ENCODE measurements at regions not wholly inside any gene's neighbourhood (a gene's known extent, or its start where the extent isn't known, plus 50 kb on each side); places are given as distances from the start of the nearest gene placed in this dataset.

- no peak for TF ChIP-seq CTCF (conservative IDR thresholded peaks at IDR 0.05; ENCODE audit: low read length)
- TF ChIP-seq EZH2phosphoT487 (IDR thresholded peaks at IDR 0.05; ENCODE audit: borderline replicate concordance): no peak
- H4K20me1 ChIP-seq (ENCODE audit: insufficient read depth, low read length, poor library complexity, severe bottlenecking): no peaks in the 10 kb centered on the region
- no peaks in the 10 kb centered on the region for H3F3A ChIP-seq (ENCODE audit: low read depth)
- no peaks in the 10 kb centered on the region for H3K27me3 ChIP-seq (ENCODE audit: insufficient read depth, low read length, poor library complexity, severe bottlenecking)
- H3K4me1 ChIP-seq (ENCODE audit: insufficient read depth, low read length, poor library complexity, severe bottlenecking): no peaks in the 10 kb centered on the region
- no peak overlapping the region for H2AFZ ChIP-seq (ENCODE audit: low read length)
- H3K9me2 ChIP-seq (replicated peaks; ENCODE audit: low read depth, low read length): no peaks in the 10 kb centered on the region
- no peak overlapping the region for H3K4me3 ChIP-seq (ENCODE audit: low read length, poor library complexity, severe bottlenecking)
- no peaks in the 10 kb centered on the region for H3K9me3 ChIP-seq (ENCODE audit: insufficient read depth, low read depth, low read length)
- no peaks in the 10 kb centered on the region for H3K79me2 ChIP-seq (ENCODE audit: insufficient read depth, low read length)
- H3K4me2 ChIP-seq (ENCODE audit: low read depth, low read length, poor library complexity, severe bottlenecking): no peak overlapping the region
- no peak overlapping the region for H3K9ac ChIP-seq (ENCODE audit: low read depth, low read length, poor library complexity, severe bottlenecking)
- H3K36me3 ChIP-seq (ENCODE audit: insufficient read depth, low read length): no peaks in the 10 kb centered on the region
Observed at GRCh38 chr2:18959200-18959599, 369.8 kb upstream of the NT5C1B start.

- H3K36me3 ChIP-seq (ENCODE audit: insufficient read depth, low read length): no peaks in the 10 kb centered on the region
- H3F3A ChIP-seq (ENCODE audit: low read depth): no peaks in the 10 kb centered on the region
- no peaks in the 10 kb centered on the region for H3K79me2 ChIP-seq (ENCODE audit: insufficient read depth, low read length)
- H3K9me3 ChIP-seq (ENCODE audit: insufficient read depth, low read depth, low read length): no peaks in the 10 kb centered on the region
- H4K20me1 ChIP-seq (ENCODE audit: insufficient read depth, low read length, poor library complexity, severe bottlenecking): no peaks in the 10 kb centered on the region
- no peaks in the 10 kb centered on the region for H3K27me3 ChIP-seq (ENCODE audit: insufficient read depth, low read length, poor library complexity, severe bottlenecking)
- H3K4me1 ChIP-seq (ENCODE audit: insufficient read depth, low read length, poor library complexity, severe bottlenecking): no peaks in the 10 kb centered on the region
- H3K9me2 ChIP-seq (replicated peaks; ENCODE audit: low read depth, low read length): no peaks in the 10 kb centered on the region
- H3K9ac ChIP-seq (ENCODE audit: low read depth, low read length, poor library complexity, severe bottlenecking): no peak overlapping the region
- TF ChIP-seq EZH2phosphoT487 (IDR thresholded peaks at IDR 0.05; ENCODE audit: borderline replicate concordance) (no peak), CTCF (conservative IDR thresholded peaks at IDR 0.05; ENCODE audit: low read length) (no peak)
- no peak overlapping the region for H2AFZ ChIP-seq (ENCODE audit: low read length)
- no peak overlapping the region for H3K4me2 ChIP-seq (ENCODE audit: low read depth, low read length, poor library complexity, severe bottlenecking)
- no peak overlapping the region for H3K4me3 ChIP-seq (ENCODE audit: low read length, poor library complexity, severe bottlenecking)
Observed at GRCh38 chr2:18957909-18958308, 368.5 kb upstream of the NT5C1B start.

- H3K9ac ChIP-seq (ENCODE audit: low read depth, low read length, poor library complexity, severe bottlenecking): no peak overlapping the region
- H3K27me3 ChIP-seq (ENCODE audit: insufficient read depth, low read length, poor library complexity, severe bottlenecking): no peaks in the 10 kb centered on the region
- H4K20me1 ChIP-seq (ENCODE audit: insufficient read depth, low read length, poor library complexity, severe bottlenecking): no peaks in the 10 kb centered on the region
- no peaks in the 10 kb centered on the region for H3K79me2 ChIP-seq (ENCODE audit: insufficient read depth, low read length)
- no peak overlapping the region for H3K4me2 ChIP-seq (ENCODE audit: low read depth, low read length, poor library complexity, severe bottlenecking)
- no peak overlapping the region for H2AFZ ChIP-seq (ENCODE audit: low read length)
- H3F3A ChIP-seq (ENCODE audit: low read depth): no peaks in the 10 kb centered on the region
- no peaks in the 10 kb centered on the region for H3K9me2 ChIP-seq (replicated peaks; ENCODE audit: low read depth, low read length)
- TF ChIP-seq CTCF (conservative IDR thresholded peaks at IDR 0.05; ENCODE audit: low read length) (no peak), EZH2phosphoT487 (IDR thresholded peaks at IDR 0.05; ENCODE audit: borderline replicate concordance) (no peak)
- H3K9me3 ChIP-seq (ENCODE audit: insufficient read depth, low read depth, low read length): no peaks in the 10 kb centered on the region
- no peaks in the 10 kb centered on the region for H3K36me3 ChIP-seq (ENCODE audit: insufficient read depth, low read length)
- H3K4me3 ChIP-seq (ENCODE audit: low read length, poor library complexity, severe bottlenecking): no peak overlapping the region
- no peaks in the 10 kb centered on the region for H3K4me1 ChIP-seq (ENCODE audit: insufficient read depth, low read length, poor library complexity, severe bottlenecking)
Observed at GRCh38 chr2:18950361-18950851, 361.0 kb upstream of the NT5C1B start.

Data from Loucy (cell line).